NCI-H2029 treated with DMSO at 0.1 percent for 48 hours (cell line): ENCODE measurements at regions not wholly inside any gene's neighbourhood (a gene's known extent, or its start where the extent isn't known, plus 50 kb on each side); places are given as distances from the start of the nearest gene placed in this dataset.
A peak's percentile ranks its signal among the peaks of the same experiment; 100 is the strongest.
"Not testable (repeated sequence)": the region's sequence is repeated elsewhere in the genome, so short reads cannot be mapped to it uniquely, and the experiment has no call there.

Source experiments
- DNase-seq: peaks from one replicate; lab custom pipeline; 2025; lab: John Stamatoyannopoulos, UW

DNA sequence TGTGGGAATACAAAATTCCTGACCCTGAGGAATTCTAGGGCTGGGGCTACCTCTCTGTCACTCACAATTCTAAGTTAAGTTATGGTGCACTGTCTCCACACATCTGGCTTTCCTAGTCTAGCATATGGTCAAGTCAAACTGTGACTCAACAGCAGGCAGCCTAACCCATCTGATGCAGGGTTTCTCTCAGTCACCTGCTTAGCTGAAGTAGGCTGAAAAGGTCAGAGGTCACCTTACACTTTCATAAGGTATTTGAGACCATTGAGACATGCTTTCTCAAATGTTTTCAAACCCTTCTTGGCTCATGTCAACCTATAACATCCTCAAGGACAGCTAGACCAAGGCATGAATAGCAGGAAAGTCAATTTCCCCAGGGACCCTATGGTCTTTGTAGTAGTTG, 196.5 kb upstream of the STK26 start:
- DNase-seq: no peak

DNA sequence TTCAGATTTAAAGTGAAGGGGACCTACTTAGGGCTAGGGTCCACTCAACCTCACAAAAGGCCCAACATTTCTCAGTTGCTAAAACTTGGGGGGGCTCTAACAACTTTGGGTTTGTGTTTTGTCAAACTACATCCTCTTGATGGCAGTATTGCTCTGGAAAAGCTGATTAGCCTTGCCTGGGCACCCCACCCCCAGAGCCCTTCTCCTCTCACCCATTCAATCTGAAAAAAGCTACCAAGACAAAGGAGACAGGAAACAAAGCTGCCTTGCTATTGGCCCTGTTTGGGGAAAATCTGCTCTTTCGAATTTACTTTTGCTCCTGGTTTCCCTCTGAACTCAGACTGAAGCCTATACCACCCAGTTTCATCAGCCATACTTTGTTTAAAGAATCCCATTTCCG, 195.2 kb upstream of the STK26 start:
- DNase-seq: no peak

DNA sequence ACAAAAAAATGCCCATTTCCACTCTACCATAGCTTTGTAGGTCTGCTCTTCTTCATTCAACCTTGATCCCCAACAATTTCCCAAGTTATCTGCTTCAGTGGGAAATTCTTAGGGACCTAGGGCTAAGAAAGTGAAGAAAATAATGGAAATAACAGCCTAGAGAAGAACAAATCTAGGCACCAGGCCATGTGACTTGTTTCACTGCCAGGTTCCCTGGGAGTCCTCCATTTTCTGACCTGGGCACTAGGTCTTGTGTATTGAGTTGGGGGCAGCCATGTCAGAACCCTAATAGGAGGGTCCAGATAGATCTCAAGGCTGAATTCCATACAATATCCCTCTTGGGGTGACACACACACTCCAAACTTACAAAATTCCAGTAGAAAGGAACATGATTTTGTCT, 194.6 kb upstream of the STK26 start:
- DNase-seq: no peak

DNA sequence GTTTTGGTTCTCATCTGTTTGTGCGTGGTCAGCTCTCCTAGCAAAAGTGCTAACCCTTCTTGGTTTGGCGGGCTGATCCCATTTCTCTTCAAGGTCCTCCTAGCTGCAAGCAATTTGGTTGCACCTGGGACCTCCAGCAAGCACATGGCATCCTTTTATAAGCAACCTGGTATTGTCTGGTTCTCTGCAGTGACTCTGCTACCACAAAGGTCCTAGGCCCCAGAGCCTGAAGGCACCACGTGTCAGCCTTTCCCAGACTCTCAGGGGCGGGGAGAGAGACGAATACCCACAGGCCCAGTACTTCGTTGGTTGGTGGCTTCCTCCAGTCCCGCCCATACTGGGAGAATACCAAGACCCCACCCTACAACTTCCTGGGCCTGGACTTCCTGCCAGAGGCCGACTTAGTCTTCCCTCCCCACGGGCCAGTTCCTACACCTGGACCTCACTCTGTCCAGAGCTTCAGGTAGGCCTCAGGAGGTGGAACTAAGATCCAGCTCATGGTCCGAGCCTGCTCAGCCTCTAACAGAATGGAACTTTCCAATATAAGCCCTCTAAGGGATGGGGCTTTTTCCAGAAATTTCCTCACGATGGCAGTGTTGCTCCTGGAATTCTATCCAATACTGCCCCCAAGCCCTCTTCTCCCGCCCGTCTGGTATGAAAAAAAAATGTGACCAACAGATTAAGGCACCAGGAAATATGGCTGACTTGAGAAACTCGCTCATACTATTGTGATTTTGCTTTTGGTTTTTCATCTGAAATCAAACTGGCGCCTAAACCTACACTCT, 192.5 kb upstream of the STK26 start:
- DNase-seq: peak; percentile 43

GRCh38 chrX:131831185-131831520, 191.9 kb upstream of the STK26 start:
- no peak for DNase-seq

DNA sequence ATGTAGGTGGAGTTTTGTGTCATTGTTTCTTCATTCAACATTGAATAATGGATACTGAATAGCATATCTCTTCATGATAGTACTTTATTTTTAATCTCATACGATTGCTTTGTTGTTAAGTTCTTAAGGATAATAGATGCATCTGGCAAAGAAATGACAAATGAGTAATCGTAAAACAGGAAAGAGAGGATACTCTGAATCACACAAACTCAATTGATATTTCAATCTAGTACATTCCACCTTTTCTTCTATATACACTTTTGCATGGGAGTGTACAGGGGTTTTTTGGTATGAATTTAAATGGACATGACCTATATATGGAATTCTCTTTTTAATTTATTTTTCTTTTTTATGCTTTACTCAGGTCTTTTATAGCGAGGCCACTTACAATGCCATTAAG, 186.9 kb upstream of the STK26 start:
- DNase-seq: no peak

DNA sequence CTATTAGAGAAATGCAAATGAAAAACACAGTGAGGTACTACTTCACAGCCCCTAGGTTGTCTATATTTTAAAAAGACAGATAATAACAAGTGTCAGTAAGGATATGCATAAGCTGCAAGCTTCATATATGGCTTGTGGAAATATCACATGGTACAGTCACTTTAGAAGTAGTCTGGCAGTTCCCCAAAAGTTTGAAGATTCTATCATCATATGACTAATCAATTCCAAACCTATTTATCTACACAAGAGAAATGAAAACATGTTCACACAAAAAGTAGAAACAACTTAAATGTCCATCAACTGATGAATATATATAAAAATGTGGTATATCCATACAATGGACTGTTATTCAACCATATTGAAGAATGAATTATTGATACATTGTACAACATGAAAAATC, 185.8 kb upstream of the STK26 start:
- DNase-seq: no peak

GRCh38 chrX:131840799-131841495, 182.2 kb upstream of the STK26 start:
- no peak for DNase-seq

GRCh38 chrX:131841496-131842437, 181.3 kb upstream of the STK26 start:
- DNase-seq: no peak

DNA sequence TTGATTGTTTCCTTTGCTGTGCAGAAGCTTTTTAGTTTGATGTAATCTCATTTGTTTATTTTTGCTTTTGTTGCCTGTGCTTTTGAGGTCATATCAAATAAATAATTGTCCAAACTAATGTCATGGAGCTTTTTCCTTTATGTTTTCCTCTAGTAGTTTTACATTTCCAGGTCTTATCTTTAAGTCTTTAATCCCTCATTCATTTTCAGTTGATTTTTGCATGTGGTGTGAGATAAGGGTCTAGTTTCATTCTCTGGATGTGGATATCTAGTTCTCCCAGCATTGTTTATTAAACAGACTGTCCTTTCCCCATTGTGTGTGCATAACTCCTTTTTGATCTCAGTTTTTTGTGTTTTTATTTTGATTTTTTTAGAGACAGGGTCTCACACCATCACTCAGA, 179.1 kb upstream of the STK26 start:
- DNase-seq: no peak

DNA sequence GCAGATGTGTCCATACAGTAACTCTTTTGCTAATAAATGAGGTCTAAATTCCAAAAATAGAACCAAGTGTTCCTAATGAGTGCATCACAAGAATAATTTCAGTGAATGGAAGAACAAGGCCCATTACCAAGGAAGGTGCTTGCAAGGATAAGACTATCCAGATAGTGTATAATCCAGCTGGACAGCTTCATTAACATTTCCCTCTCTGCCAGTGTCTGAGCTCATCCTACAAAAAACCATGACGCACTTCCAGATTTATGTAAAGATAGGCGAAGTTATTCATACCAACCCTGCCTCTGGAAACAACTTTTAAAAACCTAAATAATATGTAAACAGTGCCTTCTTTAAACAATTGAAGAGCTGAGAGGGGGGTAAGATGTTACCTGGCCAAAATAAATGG, 177.9 kb upstream of the STK26 start:
- no peak for DNase-seq

DNA sequence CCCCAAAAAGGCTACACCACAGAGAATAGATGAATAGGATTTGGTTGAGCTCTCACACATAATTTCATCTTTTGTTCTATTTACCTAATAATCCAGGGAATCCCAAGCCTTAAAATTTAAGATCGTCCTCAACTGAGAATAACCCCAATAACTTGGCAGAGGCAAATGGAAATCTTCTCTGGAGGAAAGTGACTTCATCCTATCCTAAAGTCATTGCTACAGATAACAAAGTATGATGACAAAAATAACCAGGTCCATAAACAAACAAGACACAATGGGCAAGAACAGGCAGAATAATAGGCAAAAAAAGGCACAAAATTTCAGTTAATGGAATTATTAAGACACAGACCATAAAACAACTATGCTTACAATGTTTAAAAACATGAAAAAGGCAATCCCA, 177.3 kb upstream of the STK26 start:
- no peak for DNase-seq

DNA sequence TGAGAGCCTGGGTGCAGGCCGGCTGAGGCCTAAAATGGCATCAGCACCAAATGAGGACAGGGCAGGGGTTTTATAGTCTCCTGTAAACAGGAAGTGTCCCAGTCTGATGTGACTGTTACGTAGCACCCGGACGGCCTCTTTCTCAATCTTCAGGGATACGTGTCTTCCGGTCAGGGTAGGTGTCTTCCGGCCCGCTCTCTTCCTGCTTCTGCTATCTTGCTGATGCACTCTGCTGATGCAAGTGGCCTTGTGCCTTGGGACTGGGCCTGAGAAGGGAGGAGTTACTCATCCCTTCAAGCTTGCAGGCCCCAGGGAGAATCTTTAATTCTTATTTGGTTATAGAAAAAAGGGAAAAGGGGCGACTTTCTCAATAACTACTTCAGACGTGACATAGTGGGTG, 172.1 kb upstream of the STK26 start:
- not testable (repeated sequence) for DNase-seq

GRCh38 chrX:131853440-131853839, 169.7 kb upstream of the STK26 start:
- DNase-seq: no peak

- DNase-seq: no peak
These were observed 168.5 kb upstream of the STK26 start for GRCh38 chrX:131854581-131854980.

GRCh38 chrX:131861088-131861787, 161.9 kb upstream of the STK26 start:
- no peak for DNase-seq

- DNase-seq: no peak
These were observed 160.8 kb upstream of the STK26 start for GRCh38 chrX:131862321-131862720.

DNA sequence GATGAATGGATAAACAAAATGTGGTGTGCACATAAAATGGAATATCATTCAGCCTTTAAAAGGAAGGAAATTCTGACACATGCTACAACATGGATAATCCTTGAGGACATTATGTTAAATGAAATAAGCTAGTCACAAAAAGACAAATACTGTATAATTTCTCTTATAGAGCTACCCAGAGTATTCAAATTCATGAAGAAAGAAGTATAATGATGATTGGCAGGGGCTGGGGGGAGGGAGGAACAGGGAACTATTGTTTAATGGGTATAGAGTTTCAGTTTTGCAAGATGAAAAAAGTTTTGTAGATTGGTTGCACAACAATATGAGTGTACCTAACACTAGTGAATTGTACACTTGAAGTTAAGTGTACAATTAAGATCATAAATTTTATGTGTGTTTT, 153.9 kb upstream of the STK26 start:
- DNase-seq: no peak

DNA sequence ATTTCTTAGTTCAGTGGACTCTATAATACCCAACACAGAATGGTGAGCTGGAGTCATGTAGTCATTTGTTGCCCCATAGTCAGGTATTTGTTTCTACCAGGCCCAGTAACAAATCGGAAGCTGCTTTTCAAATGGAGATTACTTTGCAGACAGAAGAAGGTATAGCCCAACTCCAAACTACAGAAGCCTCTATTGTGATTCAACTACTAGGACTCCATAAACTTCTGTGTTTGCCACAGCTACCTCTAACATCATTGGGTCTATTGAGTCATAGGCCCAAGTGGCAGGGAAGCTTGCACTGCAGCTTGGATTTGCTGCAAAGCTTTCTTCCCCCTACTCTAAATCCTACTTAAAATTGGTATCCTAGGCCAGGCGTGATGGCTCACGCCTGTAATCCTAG, 148.8 kb upstream of the STK26 start:
- no peak for DNase-seq

GRCh38 chrX:131875827-131876226, 147.3 kb upstream of the STK26 start:
- DNase-seq: not testable (repeated sequence)

DNA sequence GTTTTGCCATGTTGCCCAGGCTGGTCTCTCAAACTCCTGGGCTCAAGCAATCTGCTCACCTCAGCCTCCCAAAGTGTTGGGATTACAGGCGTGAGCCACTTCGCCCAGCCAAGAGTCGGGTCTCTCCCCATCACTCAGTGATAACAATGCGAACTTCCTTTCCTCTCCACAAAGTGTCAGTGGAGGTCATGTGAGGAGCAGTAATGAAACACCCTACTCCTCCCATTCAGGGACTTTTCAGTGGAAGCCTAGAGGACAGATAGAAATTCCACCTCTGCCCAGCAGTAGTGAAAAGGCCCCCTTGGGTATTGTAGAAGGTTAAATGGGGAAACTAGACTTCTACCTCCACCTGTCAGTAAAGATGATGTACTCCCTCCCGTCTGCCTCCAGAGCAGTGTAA, 141.9 kb upstream of the STK26 start:
- no peak for DNase-seq

GRCh38 chrX:131885042-131885441, 138.1 kb upstream of the STK26 start:
- not testable (repeated sequence) for DNase-seq
